ENCODE measurements at regions not wholly inside any gene's neighbourhood (a gene's known extent, or its start where the extent isn't known, plus 50 kb on each side); places are given as distances from the start of the nearest gene placed in this dataset.

DNA sequence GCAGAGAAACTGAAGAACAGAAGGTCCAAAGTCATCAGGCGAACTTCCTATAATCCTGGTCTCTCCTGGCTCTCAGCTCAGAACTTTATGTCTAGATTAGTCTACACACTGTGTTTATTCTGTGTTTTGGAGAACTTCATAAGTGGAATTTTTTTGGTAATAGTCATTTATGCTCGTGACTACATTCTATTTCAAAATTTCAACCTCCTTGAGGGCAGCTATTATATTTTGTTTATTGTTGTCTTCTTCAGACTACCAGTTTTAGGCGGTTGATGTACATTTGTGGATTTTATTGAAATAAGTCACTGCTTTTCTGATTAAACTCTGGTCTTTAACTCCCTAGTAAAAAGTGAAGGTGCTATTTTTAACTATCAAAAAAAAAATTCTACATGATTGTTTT is 816.6 kb downstream of the SATB2 start:
- ChIA-PET CTCF (no interaction called here), POLR2A (ENCODE audit: unreplicated experiment) (no interaction called here)
- H3K4me2 ChIP-seq, result no peak overlapping the region
- intact Hi-C loops (cut with micrococcal nuclease; ENCODE audit: unreplicated experiment), result no loop called here
- H3K9me2 ChIP-seq (ENCODE audit: insufficient read depth), result no peaks in the 10 kb centered on the region
- H2AFZ ChIP-seq, result no peak overlapping the region
- H3K4me3 ChIP-seq, result no peak overlapping the region
- H3K9me3 ChIP-seq (ENCODE audit: insufficient read depth, low read depth), result no peaks in the 10 kb centered on the region
- no peaks in the 10 kb centered on the region for H3K79me2 ChIP-seq (ENCODE audit: low read depth)
- H3K27me3 ChIP-seq (ENCODE audit: insufficient read depth, low read depth), result no peaks in the 10 kb centered on the region
- H3K4me1 ChIP-seq (replicated peaks; ENCODE audit: insufficient read depth), result no peaks in the 10 kb centered on the region
- H3F3A ChIP-seq (ENCODE audit: insufficient read depth, low read depth), result no peaks in the 10 kb centered on the region
- BruUV-seq (replicated peaks), result no TSS peak
- no peak for DNase-seq
- H4K20me1 ChIP-seq (ENCODE audit: insufficient read depth), result no peaks in the 10 kb centered on the region
- no peak overlapping the region for H3K27ac ChIP-seq
- TF ChIP-seq, protein P1, sequence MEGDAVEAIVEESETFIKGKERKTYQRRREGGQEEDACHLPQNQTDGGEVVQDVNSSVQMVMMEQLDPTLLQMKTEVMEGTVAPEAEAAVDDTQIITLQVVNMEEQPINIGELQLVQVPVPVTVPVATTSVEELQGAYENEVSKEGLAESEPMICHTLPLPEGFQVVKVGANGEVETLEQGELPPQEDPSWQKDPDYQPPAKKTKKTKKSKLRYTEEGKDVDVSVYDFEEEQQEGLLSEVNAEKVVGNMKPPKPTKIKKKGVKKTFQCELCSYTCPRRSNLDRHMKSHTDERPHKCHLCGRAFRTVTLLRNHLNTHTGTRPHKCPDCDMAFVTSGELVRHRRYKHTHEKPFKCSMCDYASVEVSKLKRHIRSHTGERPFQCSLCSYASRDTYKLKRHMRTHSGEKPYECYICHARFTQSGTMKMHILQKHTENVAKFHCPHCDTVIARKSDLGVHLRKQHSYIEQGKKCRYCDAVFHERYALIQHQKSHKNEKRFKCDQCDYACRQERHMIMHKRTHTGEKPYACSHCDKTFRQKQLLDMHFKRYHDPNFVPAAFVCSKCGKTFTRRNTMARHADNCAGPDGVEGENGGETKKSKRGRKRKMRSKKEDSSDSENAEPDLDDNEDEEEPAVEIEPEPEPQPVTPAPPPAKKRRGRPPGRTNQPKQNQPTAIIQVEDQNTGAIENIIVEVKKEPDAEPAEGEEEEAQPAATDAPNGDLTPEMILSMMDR (conservative IDR thresholded peaks at IDR 0.05), result no peak
- no peak for TF ChIP-seq EZH2 (IDR thresholded peaks at IDR 0.05; ENCODE audit: low read depth)
- H3K36me3 ChIP-seq (ENCODE audit: low read depth), result no peaks in the 10 kb centered on the region

GRCh38 chr2:198640463-198640862 is 817.3 kb downstream of the SATB2 start:
- no peak for TF ChIP-seq EZH2 (IDR thresholded peaks at IDR 0.05; ENCODE audit: low read depth)
- TF ChIP-seq, protein P1 (conservative IDR thresholded peaks at IDR 0.05), result no peak
- Histone ChIP-seq H3F3A (ENCODE audit: insufficient read depth, low read depth) (no peaks in the 10 kb centered on the region), H3K36me3 (ENCODE audit: low read depth) (no peaks in the 10 kb centered on the region), H3K9me2 (ENCODE audit: insufficient read depth) (no peaks in the 10 kb centered on the region), H3K4me1 (replicated peaks; ENCODE audit: insufficient read depth) (no peaks in the 10 kb centered on the region), H3K79me2 (ENCODE audit: low read depth) (no peaks in the 10 kb centered on the region), H2AFZ (no peak overlapping the region), H3K27me3 (ENCODE audit: insufficient read depth, low read depth) (no peaks in the 10 kb centered on the region), H3K9me3 (ENCODE audit: insufficient read depth, low read depth) (no peaks in the 10 kb centered on the region), H3K27ac (no peak overlapping the region), H3K4me2 (no peak overlapping the region), H4K20me1 (ENCODE audit: insufficient read depth) (no peaks in the 10 kb centered on the region), H3K4me3 (no peak overlapping the region)
- no peak for DNase-seq
- POLR2A ChIA-PET (ENCODE audit: unreplicated experiment), result no interaction called here
- intact Hi-C loops (cut with micrococcal nuclease; ENCODE audit: unreplicated experiment), result no loop called here
- BruUV-seq (replicated peaks), result no TSS peak
- CTCF ChIA-PET, result no interaction called here

- Histone ChIP-seq H3K36me3 (ENCODE audit: low read depth) (no peaks in the 10 kb centered on the region), H3K4me3 (no peak overlapping the region), H3K27me3 (ENCODE audit: insufficient read depth, low read depth) (no peaks in the 10 kb centered on the region), H4K20me1 (ENCODE audit: insufficient read depth) (no peaks in the 10 kb centered on the region), H2AFZ (no peak overlapping the region), H3F3A (ENCODE audit: insufficient read depth, low read depth) (no peaks in the 10 kb centered on the region), H3K4me1 (replicated peaks; ENCODE audit: insufficient read depth) (no peaks in the 10 kb centered on the region), H3K4me2 (no peak overlapping the region), H3K27ac (no peak overlapping the region), H3K9me3 (ENCODE audit: insufficient read depth, low read depth) (no peaks in the 10 kb centered on the region), H3K79me2 (ENCODE audit: low read depth) (no peaks in the 10 kb centered on the region), H3K9me2 (ENCODE audit: insufficient read depth) (no peaks in the 10 kb centered on the region)
- DNase-seq, result no peak
- no peak for TF ChIP-seq EZH2 (IDR thresholded peaks at IDR 0.05; ENCODE audit: low read depth)
- no TSS peak for BruUV-seq (replicated peaks)
- intact Hi-C loops (cut with micrococcal nuclease; ENCODE audit: unreplicated experiment), result no loop called here
- ChIA-PET POLR2A (ENCODE audit: unreplicated experiment) (no interaction called here), CTCF (no interaction called here)
These were observed 818.2 kb downstream of the SATB2 start for GRCh38 chr2:198639580-198639979.

DNA sequence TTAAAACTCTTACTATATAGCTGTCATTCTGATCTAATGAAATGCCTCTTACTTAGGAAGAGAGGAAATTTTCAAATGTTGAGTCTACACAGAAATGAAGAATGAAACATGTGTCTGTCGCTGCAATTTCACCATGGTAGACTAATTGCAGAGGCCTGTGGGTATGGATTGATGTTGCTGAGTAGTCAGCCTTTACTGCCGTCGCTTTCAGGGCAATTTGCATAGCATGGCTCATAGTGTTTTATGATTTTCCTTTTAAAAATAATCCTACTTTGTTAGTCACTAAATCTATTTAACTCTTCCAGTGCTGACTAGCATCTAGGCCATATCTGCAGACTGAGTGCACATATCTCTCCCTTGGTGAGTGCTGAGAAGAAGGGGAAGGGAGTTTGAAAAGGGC is 819.2 kb downstream of the SATB2 start:
- no peak overlapping the region for H3K27ac ChIP-seq
- H3K4me1 ChIP-seq (replicated peaks; ENCODE audit: insufficient read depth), result no peaks in the 10 kb centered on the region
- no peak overlapping the region for H3K4me2 ChIP-seq
- no peaks in the 10 kb centered on the region for H4K20me1 ChIP-seq (ENCODE audit: insufficient read depth)
- ChIA-PET CTCF (no interaction called here), POLR2A (ENCODE audit: unreplicated experiment) (no interaction called here)
- H3K9me2 ChIP-seq (ENCODE audit: insufficient read depth), result no peaks in the 10 kb centered on the region
- BruUV-seq (replicated peaks), result no TSS peak
- no peaks in the 10 kb centered on the region for H3K79me2 ChIP-seq (ENCODE audit: low read depth)
- H3K36me3 ChIP-seq (ENCODE audit: low read depth), result no peaks in the 10 kb centered on the region
- no peak for TF ChIP-seq EZH2 (IDR thresholded peaks at IDR 0.05; ENCODE audit: low read depth)
- TF ChIP-seq, protein P1 (conservative IDR thresholded peaks at IDR 0.05), result no peak
- intact Hi-C loops (cut with micrococcal nuclease; ENCODE audit: unreplicated experiment), result no loop called here
- H3K27me3 ChIP-seq (ENCODE audit: insufficient read depth, low read depth), result no peaks in the 10 kb centered on the region
- no peaks in the 10 kb centered on the region for H3K9me3 ChIP-seq (ENCODE audit: insufficient read depth, low read depth)
- no peaks in the 10 kb centered on the region for H3F3A ChIP-seq (ENCODE audit: insufficient read depth, low read depth)
- no peak for DNase-seq
- H3K4me3 ChIP-seq, result no peak overlapping the region
- no peak overlapping the region for H2AFZ ChIP-seq

All from PC-9 (cell line).